Activated CD4-positive, alpha-beta T cell treated with anti-CD3 and anti-CD28 coated beads, Interleukin-2, amount 50 U/mL, for 16 hours (primary cell): ENCODE measurements at regions not wholly inside any gene's neighbourhood (a gene's known extent, or its start where the extent isn't known, plus 50 kb on each side); places are given as distances from the start of the nearest gene placed in this dataset.
"Not testable (repeated sequence)": the region's sequence is repeated elsewhere in the genome, so short reads cannot be mapped to it uniquely, and the experiment has no call there.

Experiments used
- DNase-seq: peaks from one replicate; pipeline ENCODE4 v3.0.0-alpha.2; 2020

GRCh38 chr9:95573463-95573862, 56.7 kb upstream of the PTCH1 start:
- DNase-seq = no peak

GRCh38 chr9:95572381-95573151, 55.8 kb upstream of the PTCH1 start:
- DNase-seq = no peak

GRCh38 chr9:95570646-95571045, 53.9 kb upstream of the PTCH1 start:
- no peak for DNase-seq

GRCh38 chr9:95570150-95570549, 53.4 kb upstream of the PTCH1 start:
- DNase-seq = no peak

- DNase-seq = not testable (repeated sequence)
These were observed 52.0 kb upstream of the PTCH1 start for GRCh38 chr9:95568735-95569134.
